NB4 (cell line): ENCODE measurements at regions not wholly inside any gene's neighbourhood (a gene's known extent, or its start where the extent isn't known, plus 50 kb on each side); places are given as distances from the start of the nearest gene placed in this dataset.

Experiments used
- CTCF ChIP-seq: IDR thresholded peaks from one replicate; pipeline ENCODE4 v1.5.1; 2012; ENCODE audit warnings: low read depth, low read length
- POLR2A ChIP-seq: IDR thresholded peaks from 2 replicates; pipeline ENCODE4 v1.6.1; 2011; ENCODE audit warnings: mild to moderate bottlenecking; ENCODE audit not compliant: insufficient read length; ENCODE audit errors: extremely low read depth
- TF ChIP-seq, protein P1 (sequence below): IDR thresholded peaks from 2 replicates; pipeline ENCODE4 v1.6.1; 2011; ENCODE audit warnings: low read depth, low read length

DNA sequence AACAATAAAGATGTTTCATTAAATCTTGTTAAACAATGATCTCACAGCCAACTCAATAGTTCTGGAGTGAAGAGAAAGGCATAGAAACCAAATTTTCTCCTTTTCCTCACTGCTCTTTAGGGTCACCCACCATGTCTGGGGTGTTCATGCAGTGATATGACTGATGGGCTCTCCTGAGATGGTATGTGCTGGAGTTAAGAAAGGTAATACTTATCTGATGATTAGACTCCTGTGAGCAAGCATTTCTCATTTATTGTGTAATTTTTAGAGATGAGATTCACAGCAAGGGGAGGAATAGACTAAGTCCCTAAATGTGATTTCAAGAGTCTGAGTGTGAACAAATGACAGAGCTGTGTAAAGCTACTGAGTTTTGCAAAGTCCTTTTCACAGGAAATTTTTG lies 1361.3 kb upstream of the CELF2 start:
- TF ChIP-seq CTCF = no peak
- no peak for TF ChIP-seq POLR2A
- TF ChIP-seq, protein P1, sequence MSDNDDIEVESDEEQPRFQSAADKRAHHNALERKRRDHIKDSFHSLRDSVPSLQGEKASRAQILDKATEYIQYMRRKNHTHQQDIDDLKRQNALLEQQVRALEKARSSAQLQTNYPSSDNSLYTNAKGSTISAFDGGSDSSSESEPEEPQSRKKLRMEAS = no peak
